GM23338 (cell line): ENCODE measurements at regions not wholly inside any gene's neighbourhood (a gene's known extent, or its start where the extent isn't known, plus 50 kb on each side); places are given as distances from the start of the nearest gene placed in this dataset.

Experiments used
- CREB1 ChIP-seq: fragments of 250-450 bp; sonication (Bioruptor Pico); IDR thresholded peaks from 2 replicates; pipeline ENCODE4 v1.5.0; 2020; ENCODE audit warnings: low read depth, mild to moderate bottlenecking, moderate library complexity
- CTCF ChIP-seq, 2 experiments: fragments of 200-600 bp in 1 of 2; sonication (generic) in 1 of 2; conservative IDR thresholded peaks; 2 replicates each; pipeline versions ENCODE4 v1.5.1 to v1.6.1; 2016 to 2017; ENCODE audit warnings: antibody characterized with exemption in 2 of 2, low read depth in 2 of 2, mild to moderate bottlenecking in 2 of 2, moderate library complexity in 1 of 2
- ETS1 ChIP-seq: IDR thresholded peaks from 2 replicates; pipeline ENCODE4 v1.6.1; 2016; ENCODE audit warnings: antibody characterized with exemption
- EZH2 ChIP-seq: fragments of 200-600 bp; sonication (generic); IDR thresholded peaks from one replicate; pipeline ENCODE4 v1.8.0; 2017; ENCODE audit warnings: antibody characterized with exemption, mild to moderate bottlenecking, low read depth; ENCODE audit not compliant: unreplicated experiment
- EZH2phosphoT487 ChIP-seq: fragments of 200-600 bp; sonication (generic); IDR thresholded peaks from one replicate; pipeline ENCODE4 v1.8.1; 2018; ENCODE audit warnings: antibody characterized with exemption; ENCODE audit not compliant: unreplicated experiment
- JUNB ChIP-seq: IDR thresholded peaks from one replicate; pipeline ENCODE4 v1.6.1; 2016; ENCODE audit warnings: antibody characterized with exemption; ENCODE audit not compliant: unreplicated experiment
- POLR2AphosphoS5 ChIP-seq: IDR thresholded peaks from 2 replicates; pipeline ENCODE4 v1.6.1; 2016; ENCODE audit warnings: antibody characterized with exemption, low read depth
- REST ChIP-seq: IDR thresholded peaks from one replicate; pipeline ENCODE4 v1.6.1; 2018; ENCODE audit warnings: antibody characterized with exemption; ENCODE audit not compliant: unreplicated experiment

DNA sequence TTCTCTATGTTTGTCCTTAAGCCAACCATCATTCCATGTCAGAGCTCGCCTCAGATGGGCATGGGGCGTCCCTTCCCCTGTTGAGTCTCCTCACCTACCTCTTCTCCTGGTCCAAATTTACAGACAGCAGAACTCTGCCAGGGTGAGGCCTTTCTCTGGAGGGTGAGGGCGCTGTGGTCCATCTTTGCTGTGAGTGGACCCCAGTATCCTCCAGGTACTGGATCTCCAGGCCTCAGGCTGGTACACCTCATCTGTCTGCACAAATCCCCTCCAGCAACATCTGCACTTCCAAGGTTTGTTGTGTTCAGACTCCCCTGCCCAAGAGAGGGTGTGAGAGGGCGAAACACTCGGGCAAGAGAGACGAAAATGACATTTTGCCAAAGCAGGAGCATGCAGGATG lies 63.9 kb upstream of the EDAR start:
- TF ChIP-seq ETS1, result no peak
- peak; percentile 29 to 63; a peak in 3 of 4 replicates for TF ChIP-seq CTCF (conservative IDR thresholded peaks at IDR 0.05; ENCODE audit: low read depth in 2 of 2)
- TF ChIP-seq EZH2, result no peak
- no peak for TF ChIP-seq POLR2AphosphoS5
- no peak for TF ChIP-seq CREB1 (CRISPR knock-in tag)
- no peak for TF ChIP-seq REST
- no peak for TF ChIP-seq EZH2phosphoT487
- TF ChIP-seq JUNB, result no peak
